Keratinocyte (primary cell): ENCODE measurements at regions not wholly inside any gene's neighbourhood (a gene's known extent, or its start where the extent isn't known, plus 50 kb on each side); places are given as distances from the start of the nearest gene placed in this dataset.

Experiments used
- DNase-seq: peaks from one replicate; pipeline ENCODE4 v3.0.0-alpha.2; 2011; ENCODE audit warnings: low read depth, missing footprints, low spot score
- FAIRE-seq: peaks from 2 replicates; lab custom pipeline; 2011; peaks lifted over from hg19 to GRCh38; lab: Jason Lieb, UNC
- H2AFZ ChIP-seq: 2 replicates; pipeline ENCODE4 v1.6.0; 2012; ENCODE audit warnings: low read length, control low read depth, inconsistent platforms; ENCODE audit not compliant: control insufficient read depth
- H3K27ac ChIP-seq: 2 replicates; pipeline ENCODE4 v1.5.1; 2011; ENCODE audit warnings: low read length; ENCODE audit not compliant: control insufficient read depth, insufficient read depth
- H3K27me3 ChIP-seq: 3 replicates; pipeline ENCODE4 v1.6.0; 2011; ENCODE audit warnings: low read length; ENCODE audit not compliant: control insufficient read depth, insufficient read depth; ENCODE audit errors: extremely low read depth
- H3K36me3 ChIP-seq, 2 experiments: 2 replicates in 1 of 2; 3 replicates in 1 of 2; pipeline ENCODE4 v1.5.1; 2011; ENCODE audit warnings: low read length in 2 of 2, mild to moderate bottlenecking in 1 of 2; ENCODE audit not compliant: control insufficient read depth in 2 of 2, insufficient read depth in 2 of 2; ENCODE audit errors: extremely low read depth in 1 of 2
- H3K4me1 ChIP-seq: 3 replicates; pipeline ENCODE4 v1.5.1; 2011; ENCODE audit warnings: low read length; ENCODE audit not compliant: control insufficient read depth, insufficient read depth; ENCODE audit errors: extremely low read depth
- H3K4me2 ChIP-seq: 3 replicates; pipeline ENCODE4 v1.6.0; 2011; ENCODE audit warnings: low read depth, low read length; ENCODE audit not compliant: control insufficient read depth, insufficient read depth; ENCODE audit errors: extremely low read depth
- H3K4me3 ChIP-seq, 3 experiments: fragments of 200-600 bp in 1 of 3; sonication (generic) in 1 of 3; 2 replicates in 2 of 3; 3 replicates in 1 of 3; pipeline ENCODE4 v1.5.1; 2011 to 2016; ENCODE audit warnings: low read length in 3 of 3, mild to moderate bottlenecking in 3 of 3, control low read depth in 2 of 3, inconsistent platforms in 1 of 3, low read depth in 1 of 3, mixed read lengths in 1 of 3, mixed run types in 1 of 3, moderate library complexity in 1 of 3; ENCODE audit not compliant: control insufficient read depth in 2 of 3, insufficient read depth in 2 of 3; ENCODE audit errors: extremely low read depth in 1 of 3
- H3K79me2 ChIP-seq: 2 replicates; pipeline ENCODE4 v1.6.0; 2012; ENCODE audit warnings: low read length; ENCODE audit not compliant: control insufficient read depth, insufficient read depth
- H3K9ac ChIP-seq: 3 replicates; pipeline ENCODE4 v1.6.0; 2011; ENCODE audit warnings: low read length; ENCODE audit not compliant: control insufficient read depth, insufficient read depth; ENCODE audit errors: extremely low read depth
- H3K9me1 ChIP-seq: 3 replicates; pipeline ENCODE4 v1.6.0; 2011; ENCODE audit warnings: low read length; ENCODE audit not compliant: control insufficient read depth, insufficient read depth; ENCODE audit errors: extremely low read depth
- H3K9me3 ChIP-seq: 2 replicates; pipeline ENCODE4 v1.5.1; 2012; ENCODE audit warnings: low read depth, low read length; ENCODE audit not compliant: control insufficient read depth
- H4K20me1 ChIP-seq: 3 replicates; pipeline ENCODE4 v1.6.0; 2011; ENCODE audit warnings: low read length; ENCODE audit not compliant: control insufficient read depth, insufficient read depth; ENCODE audit errors: extremely low read depth
- EZH2 ChIP-seq: IDR thresholded peaks from one replicate; pipeline ENCODE4 v1.6.1; 2012; ENCODE audit warnings: inconsistent platforms, mild to moderate bottlenecking, low read length, moderate library complexity
- dilution Hi-C: fragments of 300-500 bp; cut with MboI; formaldehyde crosslinking; loops from one replicate; pipeline ENCODE4 v1.7.0; 2020; ENCODE audit warnings: low sequenced_read_pairs; ENCODE audit not compliant: extremely low pct_ligation_motif_present
- TF ChIP-seq, protein P1 (sequence below), 3 experiments: IDR thresholded peaks in 1 of 3; conservative IDR thresholded peaks in 1 of 3; optimal IDR thresholded peaks in 1 of 3; 2 replicates in 2 of 3; 3 replicates in 1 of 3; pipeline versions ENCODE3 to v1.5.1; 2011; ENCODE audit warnings: low read length in 3 of 3, mild to moderate bottlenecking in 3 of 3, moderate library complexity in 2 of 3, control low read depth in 1 of 3, inconsistent platforms in 1 of 3; ENCODE audit not compliant: insufficient read depth in 2 of 3; ENCODE audit errors: extremely low read depth in 1 of 3

DNA sequence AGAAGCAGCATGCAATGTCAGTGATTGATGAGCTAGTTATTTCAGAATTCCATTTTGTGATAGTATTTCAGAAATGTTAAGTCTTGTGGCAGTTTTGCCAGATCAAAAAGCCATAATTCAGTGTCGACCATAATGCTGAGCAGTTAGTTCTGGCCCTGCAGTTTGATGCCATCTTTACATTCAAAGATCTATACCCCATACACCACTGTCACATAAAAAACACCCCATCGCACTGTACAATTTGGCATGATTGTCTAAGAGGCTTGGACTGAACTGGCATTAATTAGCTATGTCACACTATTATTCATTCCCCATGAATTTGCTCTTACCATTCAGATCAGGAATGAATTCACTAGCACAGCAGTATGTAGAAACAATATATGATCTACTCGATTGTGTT, 127.7 kb upstream of the EPHA3 start:
- H3K9me1 ChIP-seq, result no peaks in the 10 kb centered on the region
- H3K4me3 ChIP-seq, result no peak overlapping the region
- H3K9me3 ChIP-seq, result no peaks in the 10 kb centered on the region
- dilution Hi-C loops, result no loop called here
- no peak for FAIRE-seq
- H3K4me1 ChIP-seq, result peaks cover 6% of the 10 kb centered on the region
- no peaks in the 10 kb centered on the region for H3K27me3 ChIP-seq
- no peak overlapping the region for H3K9ac ChIP-seq
- no peaks in the 10 kb centered on the region for H3K79me2 ChIP-seq
- TF ChIP-seq, protein P1, sequence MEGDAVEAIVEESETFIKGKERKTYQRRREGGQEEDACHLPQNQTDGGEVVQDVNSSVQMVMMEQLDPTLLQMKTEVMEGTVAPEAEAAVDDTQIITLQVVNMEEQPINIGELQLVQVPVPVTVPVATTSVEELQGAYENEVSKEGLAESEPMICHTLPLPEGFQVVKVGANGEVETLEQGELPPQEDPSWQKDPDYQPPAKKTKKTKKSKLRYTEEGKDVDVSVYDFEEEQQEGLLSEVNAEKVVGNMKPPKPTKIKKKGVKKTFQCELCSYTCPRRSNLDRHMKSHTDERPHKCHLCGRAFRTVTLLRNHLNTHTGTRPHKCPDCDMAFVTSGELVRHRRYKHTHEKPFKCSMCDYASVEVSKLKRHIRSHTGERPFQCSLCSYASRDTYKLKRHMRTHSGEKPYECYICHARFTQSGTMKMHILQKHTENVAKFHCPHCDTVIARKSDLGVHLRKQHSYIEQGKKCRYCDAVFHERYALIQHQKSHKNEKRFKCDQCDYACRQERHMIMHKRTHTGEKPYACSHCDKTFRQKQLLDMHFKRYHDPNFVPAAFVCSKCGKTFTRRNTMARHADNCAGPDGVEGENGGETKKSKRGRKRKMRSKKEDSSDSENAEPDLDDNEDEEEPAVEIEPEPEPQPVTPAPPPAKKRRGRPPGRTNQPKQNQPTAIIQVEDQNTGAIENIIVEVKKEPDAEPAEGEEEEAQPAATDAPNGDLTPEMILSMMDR (optimal IDR thresholded peaks at IDR 0.05 in 1 of 3, IDR thresholded peaks at IDR 0.05 in 1 of 3, conservative IDR thresholded peaks at IDR 0.05 in 1 of 3; ENCODE audit: extremely low read depth in 1 of 3, insufficient read depth in 2 of 3, low read length in 3 of 3), result no peak
- no peak for TF ChIP-seq EZH2
- H2AFZ ChIP-seq, result no peak overlapping the region
- H4K20me1 ChIP-seq, result no peaks in the 10 kb centered on the region
- no peak for DNase-seq
- H3K27ac ChIP-seq, result no peak overlapping the region
- H3K4me2 ChIP-seq, result no peak overlapping the region
- no peaks in the 10 kb centered on the region for H3K36me3 ChIP-seq

GRCh38 chr3:88983458-88983857, 124.0 kb upstream of the EPHA3 start:
- Histone ChIP-seq H4K20me1 (no peaks in the 10 kb centered on the region), H3K79me2 (no peaks in the 10 kb centered on the region), H3K9ac (no peak overlapping the region), H3K4me1 (peaks cover 24% of the 10 kb centered on the region), H3K9me3 (no peaks in the 10 kb centered on the region), H3K4me2 (no peak overlapping the region), H3K27ac (no peak overlapping the region), H3K9me1 (no peaks in the 10 kb centered on the region), H3K27me3 (no peaks in the 10 kb centered on the region), H2AFZ (no peak overlapping the region), H3K4me3 (no peak overlapping the region), H3K36me3 (no peaks in the 10 kb centered on the region)
- TF ChIP-seq, protein P1 (optimal IDR thresholded peaks at IDR 0.05 in 1 of 3, IDR thresholded peaks at IDR 0.05 in 1 of 3, conservative IDR thresholded peaks at IDR 0.05 in 1 of 3; ENCODE audit: extremely low read depth in 1 of 3, insufficient read depth in 2 of 3, low read length in 3 of 3), result no peak
- TF ChIP-seq EZH2, result no peak
- FAIRE-seq, result no peak
- DNase-seq, result no peak
- dilution Hi-C loops, result no loop called here
